Ectodermal cell (in vitro differentiated cells): ENCODE measurements at regions not wholly inside any gene's neighbourhood (a gene's known extent, or its start where the extent isn't known, plus 50 kb on each side); places are given as distances from the start of the nearest gene placed in this dataset.

Experiments used
- H3K27ac ChIP-seq: 2 replicates; pipeline ENCODE4 v1.7.0; 2013; ENCODE audit warnings: mild to moderate bottlenecking, low read depth, low read length; ENCODE audit not compliant: insufficient read depth, poor library complexity, severe bottlenecking
- H3K27me3 ChIP-seq: 2 replicates; pipeline ENCODE4 v1.7.0; 2013; ENCODE audit warnings: mild to moderate bottlenecking, low read length; ENCODE audit not compliant: insufficient read depth, control insufficient read depth, poor library complexity, severe bottlenecking
- H3K36me3 ChIP-seq: one replicate; pipeline ENCODE4 v1.7.0; 2013; ENCODE audit warnings: low read length; ENCODE audit not compliant: control insufficient read depth, insufficient read depth
- H3K4me1 ChIP-seq: one replicate; pipeline ENCODE4 v1.7.0; 2013; ENCODE audit warnings: low read length; ENCODE audit not compliant: control insufficient read depth, insufficient read depth
- H3K4me3 ChIP-seq: 2 replicates; pipeline ENCODE4 v1.7.0; 2013; ENCODE audit warnings: low read depth, low read length, control low read depth; ENCODE audit not compliant: insufficient read depth
- H3K9me3 ChIP-seq: 2 replicates; pipeline ENCODE4 v1.7.0; 2013; ENCODE audit warnings: mild to moderate bottlenecking, low read length, moderate library complexity; ENCODE audit not compliant: control insufficient read depth
- WGBS, 2 experiments: methylation state at CpG; one replicate each; pipeline ENCODE4 v1.1.7; 2013; ENCODE audit warnings: missing lambda C conversion rate in 2 of 2; 5-methylcytosine and 5-hydroxymethylcytosine counted together

GRCh38 chr3:22979581-22979980 is 223.5 kb upstream of the UBE2E2 start:
- no peak overlapping the region for H3K4me3 ChIP-seq
- 98 to 99% methylated on average over 4 of the region's 4 CpGs for WGBS, 2 experiments
- H3K27ac ChIP-seq = no peak overlapping the region
- no peaks in the 10 kb centered on the region for H3K4me1 ChIP-seq
- H3K9me3 ChIP-seq = no peaks in the 10 kb centered on the region
- H3K27me3 ChIP-seq = no peaks in the 10 kb centered on the region
- no peaks in the 10 kb centered on the region for H3K36me3 ChIP-seq

- H3K4me3 ChIP-seq = no peak overlapping the region
- H3K36me3 ChIP-seq = no peaks in the 10 kb centered on the region
- 88 to 95% methylated on average over 7 of the region's 7 CpGs for WGBS, 2 experiments
- no peaks in the 10 kb centered on the region for H3K27me3 ChIP-seq
- H3K4me1 ChIP-seq = no peaks in the 10 kb centered on the region
- H3K27ac ChIP-seq = no peak overlapping the region
- no peaks in the 10 kb centered on the region for H3K9me3 ChIP-seq
These were observed 222.8 kb upstream of the UBE2E2 start for GRCh38 chr3:22980346-22980745.

- 88 to 94% methylated on average over 3 of the region's 3 CpGs for WGBS, 2 experiments
- Histone ChIP-seq H3K9me3 (no peaks in the 10 kb centered on the region), H3K27me3 (no peaks in the 10 kb centered on the region)
These were observed 222.0 kb upstream of the UBE2E2 start for GRCh38 chr3:22981166-22981565.

GRCh38 chr3:22981861-22982260 is 221.3 kb upstream of the UBE2E2 start:
- Histone ChIP-seq H3K4me1 (no peaks in the 10 kb centered on the region), H3K4me3 (no peak overlapping the region), H3K27ac (no peak overlapping the region), H3K9me3 (no peaks in the 10 kb centered on the region), H3K27me3 (no peaks in the 10 kb centered on the region), H3K36me3 (no peaks in the 10 kb centered on the region)
- WGBS, 2 experiments = 0 to 50% methylated on average over 1 to 2 of the region's 2 CpGs

More at GRCh38 chr3:22981166-22981565, 222.0 kb upstream of the UBE2E2 start:
- Histone ChIP-seq H3K4me1 (no peaks in the 10 kb centered on the region), H3K4me3 (no peak overlapping the region), H3K27ac (no peak overlapping the region), H3K36me3 (no peaks in the 10 kb centered on the region)

GRCh38 chr3:22982981-22983587 is 220.0 kb upstream of the UBE2E2 start:
- WGBS, 2 experiments = 90 to 97% methylated on average over 6 of the region's 7 CpGs
- H3K9me3 ChIP-seq = no peaks in the 10 kb centered on the region
- H3K27me3 ChIP-seq = no peaks in the 10 kb centered on the region
- H3K4me3 ChIP-seq = no peak overlapping the region
- no peaks in the 10 kb centered on the region for H3K4me1 ChIP-seq
- no peaks in the 10 kb centered on the region for H3K36me3 ChIP-seq
- no peak overlapping the region for H3K27ac ChIP-seq

- Histone ChIP-seq H3K27me3 (no peaks in the 10 kb centered on the region), H3K9me3 (no peaks in the 10 kb centered on the region), H3K36me3 (no peaks in the 10 kb centered on the region), H3K27ac (no peak overlapping the region), H3K4me1 (no peaks in the 10 kb centered on the region), H3K4me3 (no peak overlapping the region)
These were observed 216.2 kb upstream of the UBE2E2 start for GRCh38 chr3:22986958-22987357.

- Histone ChIP-seq H3K27me3 (no peaks in the 10 kb centered on the region), H3K9me3 (no peaks in the 10 kb centered on the region), H3K4me3 (no peak overlapping the region), H3K27ac (no peak overlapping the region), H3K36me3 (no peaks in the 10 kb centered on the region), H3K4me1 (no peaks in the 10 kb centered on the region)
These were observed 214.6 kb upstream of the UBE2E2 start for GRCh38 chr3:22988566-22988965.

- Histone ChIP-seq H3K4me3 (no peak overlapping the region), H3K36me3 (no peaks in the 10 kb centered on the region), H3K27ac (no peak overlapping the region), H3K27me3 (no peaks in the 10 kb centered on the region), H3K4me1 (no peaks in the 10 kb centered on the region), H3K9me3 (no peaks in the 10 kb centered on the region)
- 95 to 96% methylated on average over 17 of the region's 17 CpGs for WGBS, 2 experiments
These were observed 213.4 kb upstream of the UBE2E2 start for GRCh38 chr3:22989716-22990115.

GRCh38 chr3:22990291-22991200 is 212.6 kb upstream of the UBE2E2 start:
- Histone ChIP-seq H3K27me3 (no peaks in the 10 kb centered on the region), H3K36me3 (no peaks in the 10 kb centered on the region), H3K27ac (no peak overlapping the region), H3K4me1 (no peaks in the 10 kb centered on the region), H3K9me3 (no peaks in the 10 kb centered on the region), H3K4me3 (no peak overlapping the region)
- 94 to 97% methylated on average over 44 of the region's 44 CpGs for WGBS, 2 experiments

- Histone ChIP-seq H3K4me3 (no peak overlapping the region), H3K27ac (no peak overlapping the region), H3K27me3 (no peaks in the 10 kb centered on the region), H3K36me3 (no peaks in the 10 kb centered on the region), H3K9me3 (no peaks in the 10 kb centered on the region), H3K4me1 (no peaks in the 10 kb centered on the region)
- WGBS, 2 experiments = 80% methylated on average over 1 of the region's 2 CpGs; no CpG with 5 or more reads in 1 of the 2 experiments
These were observed 208.3 kb upstream of the UBE2E2 start for GRCh38 chr3:22994781-22995180.
